HL-60 (cell line): ENCODE measurements at regions not wholly inside any gene's neighbourhood (a gene's known extent, or its start where the extent isn't known, plus 50 kb on each side); places are given as distances from the start of the nearest gene placed in this dataset.

ENCODE experiments used
- DNase-seq, 2 experiments: peaks; one replicate each; pipeline ENCODE4 v3.0.0-alpha.2; 2010 to 2020; ENCODE audit warnings: low read depth in 1 of 2, low spot score in 1 of 2
- H3K27ac ChIP-seq: fragments of 250-450 bp; sonication (Bioruptor Pico); replicated peaks from 2 replicates; pipeline ENCODE4 v1.5.1; 2020; ENCODE audit warnings: mild to moderate bottlenecking, moderate library complexity
- H3K27me3 ChIP-seq: fragments of 250-450 bp; sonication (Bioruptor Pico); 2 replicates; pipeline ENCODE4 v1.5.1; 2021; ENCODE audit warnings: mild to moderate bottlenecking, moderate library complexity; ENCODE audit not compliant: insufficient read depth, poor library complexity, severe bottlenecking
- H3K4me3 ChIP-seq: replicated peaks from 2 replicates; pipeline ENCODE4 v1.5.1; 2011; ENCODE audit warnings: mild to moderate bottlenecking, control low read depth, low read length; ENCODE audit not compliant: insufficient read depth
- CTCF ChIP-seq: IDR thresholded peaks from one replicate; pipeline ENCODE4 v1.5.1; 2011; ENCODE audit warnings: low read length, control low read depth, inconsistent platforms; ENCODE audit not compliant: insufficient read depth
- GABPA ChIP-seq: IDR thresholded peaks from 2 replicates; pipeline ENCODE4 v1.6.1; 2012; ENCODE audit warnings: low read depth
- POLR2AphosphoS5 ChIP-seq: IDR thresholded peaks from 2 replicates; pipeline ENCODE4 v1.6.1; 2012; ENCODE audit warnings: low read depth
- SPI1 ChIP-seq: IDR thresholded peaks from 2 replicates; pipeline ENCODE4 v1.6.1; 2012; ENCODE audit warnings: low read depth, mild to moderate bottlenecking, borderline replicate concordance
- TF ChIP-seq, protein P1 (sequence below): IDR thresholded peaks from 2 replicates; pipeline ENCODE4 v1.6.1; 2012; ENCODE audit warnings: low read depth; ENCODE audit not compliant: insufficient replicate concordance

- no peak for DNase-seq
- Histone ChIP-seq H3K4me3 (no peak overlapping the region), H3K27me3 (no peaks in the 10 kb centered on the region), H3K27ac (no peak overlapping the region)
- TF ChIP-seq SPI1 (no peak), GABPA (no peak), POLR2AphosphoS5 (no peak)
Observed at GRCh38 chr10:126804396-126804795, 100.8 kb upstream of the DOCK1 start.

DNA sequence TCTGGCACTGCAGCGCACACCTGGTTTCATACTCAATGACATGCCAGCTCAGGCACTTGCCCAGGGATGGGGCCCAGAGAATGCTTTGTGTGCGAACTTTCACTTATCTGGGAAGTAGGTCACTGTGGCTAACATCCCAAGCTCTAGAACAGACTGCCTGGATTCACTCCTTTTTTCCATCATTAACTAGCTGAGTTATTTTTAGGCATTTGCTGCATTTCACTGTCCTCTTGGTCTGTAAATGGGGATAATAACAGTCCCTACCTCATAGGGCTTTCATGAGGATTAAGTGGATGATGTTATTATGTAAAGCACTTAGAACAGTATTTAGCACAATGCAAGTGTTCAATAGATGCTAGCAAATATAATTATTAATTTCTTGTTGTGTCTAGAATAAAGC, 98.7 kb upstream of the DOCK1 start:
- DNase-seq: no peak
- no peak overlapping the region for H3K4me3 ChIP-seq
- no peaks in the 10 kb centered on the region for H3K27me3 ChIP-seq
- TF ChIP-seq CTCF (no peak), POLR2AphosphoS5 (no peak), GABPA (no peak), SPI1 (no peak)
- TF ChIP-seq, protein P1, sequence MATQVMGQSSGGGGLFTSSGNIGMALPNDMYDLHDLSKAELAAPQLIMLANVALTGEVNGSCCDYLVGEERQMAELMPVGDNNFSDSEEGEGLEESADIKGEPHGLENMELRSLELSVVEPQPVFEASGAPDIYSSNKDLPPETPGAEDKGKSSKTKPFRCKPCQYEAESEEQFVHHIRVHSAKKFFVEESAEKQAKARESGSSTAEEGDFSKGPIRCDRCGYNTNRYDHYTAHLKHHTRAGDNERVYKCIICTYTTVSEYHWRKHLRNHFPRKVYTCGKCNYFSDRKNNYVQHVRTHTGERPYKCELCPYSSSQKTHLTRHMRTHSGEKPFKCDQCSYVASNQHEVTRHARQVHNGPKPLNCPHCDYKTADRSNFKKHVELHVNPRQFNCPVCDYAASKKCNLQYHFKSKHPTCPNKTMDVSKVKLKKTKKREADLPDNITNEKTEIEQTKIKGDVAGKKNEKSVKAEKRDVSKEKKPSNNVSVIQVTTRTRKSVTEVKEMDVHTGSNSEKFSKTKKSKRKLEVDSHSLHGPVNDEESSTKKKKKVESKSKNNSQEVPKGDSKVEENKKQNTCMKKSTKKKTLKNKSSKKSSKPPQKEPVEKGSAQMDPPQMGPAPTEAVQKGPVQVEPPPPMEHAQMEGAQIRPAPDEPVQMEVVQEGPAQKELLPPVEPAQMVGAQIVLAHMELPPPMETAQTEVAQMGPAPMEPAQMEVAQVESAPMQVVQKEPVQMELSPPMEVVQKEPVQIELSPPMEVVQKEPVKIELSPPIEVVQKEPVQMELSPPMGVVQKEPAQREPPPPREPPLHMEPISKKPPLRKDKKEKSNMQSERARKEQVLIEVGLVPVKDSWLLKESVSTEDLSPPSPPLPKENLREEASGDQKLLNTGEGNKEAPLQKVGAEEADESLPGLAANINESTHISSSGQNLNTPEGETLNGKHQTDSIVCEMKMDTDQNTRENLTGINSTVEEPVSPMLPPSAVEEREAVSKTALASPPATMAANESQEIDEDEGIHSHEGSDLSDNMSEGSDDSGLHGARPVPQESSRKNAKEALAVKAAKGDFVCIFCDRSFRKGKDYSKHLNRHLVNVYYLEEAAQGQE: no peak
- no peak overlapping the region for H3K27ac ChIP-seq

DNA sequence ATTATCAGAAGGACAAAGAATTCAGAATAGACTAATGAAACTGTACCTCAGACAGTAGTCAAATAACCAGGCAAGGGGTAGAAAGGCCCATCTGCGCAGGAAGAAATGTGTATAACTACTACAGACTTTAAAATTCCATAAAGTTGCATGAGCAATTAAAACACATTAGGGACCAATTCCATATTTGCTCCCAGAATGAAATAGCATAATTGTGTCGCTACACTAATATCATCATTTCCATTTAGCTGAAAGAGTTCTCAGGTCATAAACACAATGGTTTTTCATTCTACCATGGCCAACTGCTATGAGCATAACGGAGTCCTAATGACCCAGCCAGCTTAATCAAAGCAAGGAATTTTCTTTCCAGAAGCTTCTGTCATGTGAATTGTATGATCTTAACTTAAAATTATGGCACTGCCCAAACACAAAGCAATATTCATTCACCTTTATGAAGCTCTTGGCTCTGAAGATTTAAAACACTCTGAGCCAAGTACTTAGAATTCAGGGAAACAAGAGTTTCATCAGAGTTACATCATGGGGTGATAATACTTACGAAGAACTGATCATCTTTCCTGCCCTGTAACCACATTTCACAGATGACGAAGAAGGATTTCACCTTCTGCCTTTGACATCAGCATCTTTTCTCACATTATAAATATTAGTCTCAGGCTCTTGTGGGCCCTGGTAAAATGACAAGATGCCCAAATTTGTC, 98.1 kb upstream of the DOCK1 start:
- H3K27ac ChIP-seq: no peak overlapping the region
- no peaks in the 10 kb centered on the region for H3K27me3 ChIP-seq
- DNase-seq: no peak
- TF ChIP-seq SPI1: no peak
- TF ChIP-seq, protein P1: no peak
- TF ChIP-seq GABPA: no peak
- no peak for TF ChIP-seq CTCF
- TF ChIP-seq POLR2AphosphoS5: no peak
- no peak overlapping the region for H3K4me3 ChIP-seq

DNA sequence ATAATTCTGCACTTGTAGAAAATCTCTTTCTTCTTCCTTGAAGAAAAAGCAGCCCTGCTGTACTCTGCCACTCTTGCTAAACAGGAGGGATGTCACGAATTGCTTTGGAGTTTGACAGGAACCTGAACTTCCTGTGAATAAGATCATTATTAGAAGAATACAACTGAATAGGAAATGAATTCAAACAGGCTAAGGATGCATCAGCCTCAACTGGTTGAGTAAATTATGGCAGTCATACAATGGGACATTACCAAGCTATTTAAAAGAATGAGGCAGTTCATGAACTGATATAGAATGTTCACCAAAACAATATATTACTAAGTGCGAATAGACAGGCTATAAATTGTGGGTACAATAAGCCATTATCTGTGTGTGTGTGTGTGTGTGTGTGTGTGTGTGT, 97.1 kb upstream of the DOCK1 start:
- Histone ChIP-seq H3K27me3 (no peaks in the 10 kb centered on the region), H3K4me3 (no peak overlapping the region), H3K27ac (no peak overlapping the region)
- no peak for TF ChIP-seq POLR2AphosphoS5
- no peak for TF ChIP-seq GABPA
- TF ChIP-seq CTCF: no peak
- TF ChIP-seq, protein P1: no peak
- TF ChIP-seq SPI1: no peak
- no peak for DNase-seq
